Medulla oblongata (tissue), 1 donor: ENCODE measurements at regions not wholly inside any gene's neighbourhood (a gene's known extent, or its start where the extent isn't known, plus 50 kb on each side); places are given as distances from the start of the nearest gene placed in this dataset.

Experiments
- DNase-seq: peaks from one replicate; pipeline ENCODE4 v3.0.0-alpha.2; 2015; ENCODE audit errors: extremely low spot score

- no peak for DNase-seq
Observed at GRCh38 chr1:187306710-187307415, 478.1 kb downstream of the PLA2G4A start.

- DNase-seq: no peak
Observed at GRCh38 chr1:187310038-187310631, 481.4 kb downstream of the PLA2G4A start.

DNA sequence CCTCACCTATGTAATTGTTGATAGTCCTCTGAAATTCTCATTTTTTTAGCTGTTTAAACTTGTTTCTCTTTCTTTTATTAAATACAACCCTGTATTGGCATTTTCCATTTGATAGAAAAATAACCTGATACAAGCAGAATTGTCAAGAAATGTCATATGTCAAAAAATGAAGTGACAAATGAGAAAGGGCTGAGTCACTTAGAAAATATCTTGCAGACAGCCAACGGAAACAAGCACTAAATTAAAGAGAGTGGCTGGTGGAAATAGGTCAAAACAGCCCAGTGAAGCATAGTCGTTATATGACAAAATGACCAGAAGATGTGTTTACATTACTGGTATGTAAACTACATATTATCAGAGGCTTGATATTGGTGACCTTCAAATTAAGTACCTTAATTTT is 484.4 kb downstream of the PLA2G4A start:
- DNase-seq: no peak

- no peak for DNase-seq
Observed at GRCh38 chr1:187326557-187326956, 497.8 kb downstream of the PLA2G4A start.

DNA sequence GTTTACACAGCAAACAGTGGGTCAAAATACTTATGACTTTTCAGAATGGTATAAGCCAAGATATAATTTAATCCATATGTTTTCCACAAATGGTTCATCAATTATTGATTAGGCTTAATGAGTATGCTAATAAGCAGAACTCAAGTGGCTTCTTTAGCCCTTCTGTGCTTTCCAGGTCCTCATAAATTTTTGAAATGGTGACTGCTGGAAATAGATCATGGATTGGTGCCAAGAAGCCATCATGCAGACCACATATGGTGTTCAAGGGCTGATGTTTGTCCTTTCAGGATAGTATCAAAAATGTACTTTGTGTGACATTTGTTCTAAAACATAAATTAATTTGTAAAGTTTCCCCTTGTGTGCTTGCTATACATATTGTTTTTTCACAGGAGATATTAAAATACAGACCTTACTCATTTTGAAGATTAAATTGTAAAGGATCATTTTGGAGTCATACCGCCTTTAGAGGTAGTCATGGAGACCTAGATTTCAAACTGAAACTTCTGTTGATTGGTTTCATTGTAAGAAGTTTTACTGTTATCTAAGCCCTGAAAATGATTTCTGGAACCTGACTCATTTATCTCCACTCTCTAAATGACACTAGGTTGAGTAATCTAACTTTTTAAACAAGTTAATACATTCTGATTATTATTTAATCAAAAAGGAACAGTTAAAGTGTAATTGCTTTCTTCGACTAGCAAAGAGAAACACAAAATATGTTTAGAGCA is 507.9 kb downstream of the PLA2G4A start:
- DNase-seq: no peak

GRCh38 chr1:187338762-187339412 is 510.1 kb downstream of the PLA2G4A start:
- DNase-seq: no peak

- no peak for DNase-seq
Observed at GRCh38 chr1:187342495-187342894, 513.7 kb downstream of the PLA2G4A start.

DNA sequence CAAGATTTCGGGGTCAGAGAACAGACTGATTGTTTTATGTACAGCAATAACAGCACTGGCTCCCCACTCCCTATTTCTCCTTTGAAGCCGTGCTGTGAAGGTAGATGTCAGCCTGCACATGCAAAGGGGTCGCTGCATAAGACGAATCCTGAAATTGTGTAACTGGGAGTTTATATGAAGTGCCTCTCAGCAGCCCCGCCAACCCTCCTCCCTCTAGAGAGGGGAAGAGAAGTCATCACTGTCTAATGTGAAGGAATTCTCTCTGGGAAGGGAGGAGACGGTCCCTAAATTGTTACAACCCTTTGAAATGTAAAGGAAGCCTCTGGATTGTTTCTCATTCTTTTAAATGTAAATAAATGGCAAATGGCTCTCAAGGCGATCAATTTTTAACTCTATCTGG is 545.3 kb downstream of the PLA2G4A start:
- no peak for DNase-seq

DNA sequence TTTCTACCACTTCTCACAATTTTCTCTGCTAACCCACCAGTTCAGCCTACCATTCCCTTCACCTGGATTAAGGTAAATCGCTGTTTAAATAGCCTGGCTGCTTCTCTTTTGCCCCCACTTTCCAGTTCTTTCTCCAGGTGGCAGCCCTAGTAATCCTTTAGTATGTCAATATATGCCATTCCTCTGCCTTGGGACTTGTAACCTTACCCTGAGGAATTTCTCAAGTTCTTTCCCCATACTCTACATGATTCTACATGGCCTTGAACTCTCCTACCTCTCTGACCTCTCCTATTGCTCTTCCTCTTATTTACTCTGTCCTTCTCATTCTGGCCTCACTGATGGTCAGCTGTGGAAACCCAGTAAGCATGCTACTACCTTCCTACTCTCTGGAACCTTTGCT is 546.0 kb downstream of the PLA2G4A start:
- DNase-seq: no peak

DNA sequence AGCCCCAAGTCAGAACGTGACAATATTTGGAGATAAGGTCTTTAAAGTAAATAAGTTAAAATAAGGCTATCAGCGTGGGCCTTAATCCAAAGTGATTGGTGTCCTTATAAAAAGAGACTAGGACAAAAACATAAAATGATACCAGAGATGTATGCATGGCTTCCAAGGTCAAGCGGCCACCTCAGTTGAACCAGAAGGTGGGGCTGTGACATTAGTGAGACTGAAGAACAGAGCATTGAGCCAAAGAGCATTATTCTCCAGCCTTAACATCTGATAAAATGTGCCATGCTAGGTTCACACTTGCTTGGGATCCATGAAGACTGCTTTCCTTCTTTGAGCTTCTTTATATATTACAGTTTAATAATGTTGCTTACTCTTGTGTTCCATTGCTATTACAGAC is 554.6 kb downstream of the PLA2G4A start:
- DNase-seq: no peak

- DNase-seq: no peak
Observed at GRCh38 chr1:187384504-187384903, 555.8 kb downstream of the PLA2G4A start.

DNA sequence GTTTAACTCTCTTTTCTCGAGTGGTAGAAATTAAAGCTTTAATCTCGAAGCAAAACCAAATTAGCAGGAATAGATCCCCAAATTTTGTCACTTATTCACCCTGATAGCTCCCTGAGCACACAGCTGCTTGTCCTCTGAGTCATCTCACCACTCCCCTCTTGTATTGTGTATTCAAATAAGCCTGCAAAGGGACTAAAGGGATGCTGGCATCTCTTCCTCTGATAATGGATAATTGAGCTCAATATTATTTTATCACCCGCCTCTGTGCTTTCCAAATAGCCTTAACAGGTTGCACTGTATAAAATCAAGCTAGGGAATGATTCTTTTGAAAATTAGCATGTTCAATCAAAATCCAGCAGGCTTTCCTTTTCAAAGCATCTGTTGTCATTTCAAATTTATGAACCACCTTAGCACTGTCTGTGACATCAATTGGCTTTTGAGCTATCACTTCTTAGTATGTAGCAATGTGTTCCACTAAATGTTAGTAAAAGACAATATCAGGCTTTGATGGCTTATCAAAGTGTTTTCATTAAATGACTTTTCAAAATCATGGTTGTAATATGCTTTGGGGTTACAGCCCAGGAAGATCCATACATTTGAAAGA is 561.6 kb downstream of the PLA2G4A start:
- no peak for DNase-seq

GRCh38 chr1:187396226-187396625 is 567.5 kb downstream of the PLA2G4A start:
- DNase-seq: no peak

DNA sequence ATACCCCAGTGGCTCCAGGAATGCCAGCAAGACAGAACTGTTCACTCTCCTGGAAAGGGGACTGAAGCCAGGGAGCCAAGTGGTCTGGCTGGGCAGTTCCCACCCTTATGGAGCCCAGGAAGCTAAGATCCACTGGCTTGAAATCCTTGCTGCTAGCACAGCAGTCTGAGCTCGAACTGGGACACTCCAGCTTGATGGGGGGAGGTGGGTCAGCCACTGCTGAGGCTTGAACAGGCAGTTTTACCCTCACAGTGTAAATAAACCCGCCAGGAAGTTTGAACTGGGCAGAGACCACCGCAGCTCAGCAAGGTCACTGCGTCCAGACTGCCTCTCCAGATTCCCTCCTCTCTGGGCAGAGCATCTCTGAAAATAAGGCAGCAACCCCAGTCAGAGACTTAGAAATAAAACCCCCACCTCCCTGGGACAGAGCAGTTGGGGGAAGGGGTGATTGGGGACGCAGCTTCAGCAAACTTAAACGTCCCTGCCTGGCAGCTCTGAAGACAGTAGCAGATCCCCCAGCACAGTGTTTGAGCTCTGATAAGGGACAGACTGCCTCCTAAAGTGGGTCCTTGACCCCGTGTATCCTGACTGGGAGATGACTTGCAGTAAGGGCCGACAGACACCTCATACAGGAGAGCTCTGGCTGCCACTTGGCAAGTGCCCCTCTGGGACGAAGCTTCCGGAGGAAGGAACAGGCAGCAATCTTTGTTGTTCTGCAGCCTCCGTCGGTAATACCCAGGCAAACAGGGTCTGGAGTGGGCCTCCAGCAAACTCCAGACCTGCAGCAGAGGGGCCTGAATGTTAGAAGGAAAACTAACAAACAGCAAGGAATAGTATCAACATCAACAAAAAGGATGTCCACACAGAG is 568.4 kb downstream of the PLA2G4A start:
- no peak for DNase-seq

GRCh38 chr1:187408212-187409004 is 579.7 kb downstream of the PLA2G4A start:
- no peak for DNase-seq

DNA sequence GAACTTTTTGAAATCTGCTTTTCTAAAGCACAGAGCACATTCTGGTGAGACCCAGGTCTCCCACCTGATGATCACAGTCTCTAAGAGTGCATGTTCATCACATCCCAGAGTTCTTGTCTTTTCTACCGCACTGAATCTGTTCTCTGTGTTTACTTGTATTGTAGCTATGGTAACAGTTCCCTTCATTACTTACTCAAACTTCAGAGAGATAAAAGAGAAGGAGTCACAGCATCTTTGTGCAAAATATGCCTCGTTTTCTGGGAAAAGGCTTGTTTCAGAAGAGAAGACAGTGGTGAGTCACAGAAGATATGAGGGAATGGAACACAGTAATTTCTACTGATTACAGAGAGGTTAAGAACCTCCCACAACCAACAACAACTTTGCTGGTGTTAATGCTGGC is 580.6 kb downstream of the PLA2G4A start:
- DNase-seq: no peak

DNA sequence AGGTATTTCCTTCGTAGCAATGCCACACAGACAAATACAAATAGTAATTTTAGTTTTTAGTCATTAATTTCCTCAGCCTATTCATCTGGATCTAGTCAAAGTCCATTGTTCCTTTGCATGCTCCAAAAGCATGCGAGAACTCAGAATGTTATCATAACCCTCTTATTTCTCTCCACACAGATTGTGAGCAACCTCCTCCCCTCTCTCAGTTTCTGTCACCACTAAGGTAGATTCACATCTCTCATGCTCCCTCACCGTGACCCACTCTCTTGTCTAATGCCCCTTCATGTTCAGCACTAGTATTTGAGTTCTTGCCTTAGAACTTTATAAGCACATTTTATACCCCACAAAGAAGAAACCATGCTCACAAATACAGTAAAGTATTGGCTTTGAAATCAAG is 582.4 kb downstream of the PLA2G4A start:
- no peak for DNase-seq

GRCh38 chr1:187413405-187414169 is 584.8 kb downstream of the PLA2G4A start:
- DNase-seq: no peak

- DNase-seq: no peak
Observed at GRCh38 chr1:187415065-187415464, 586.3 kb downstream of the PLA2G4A start.

DNA sequence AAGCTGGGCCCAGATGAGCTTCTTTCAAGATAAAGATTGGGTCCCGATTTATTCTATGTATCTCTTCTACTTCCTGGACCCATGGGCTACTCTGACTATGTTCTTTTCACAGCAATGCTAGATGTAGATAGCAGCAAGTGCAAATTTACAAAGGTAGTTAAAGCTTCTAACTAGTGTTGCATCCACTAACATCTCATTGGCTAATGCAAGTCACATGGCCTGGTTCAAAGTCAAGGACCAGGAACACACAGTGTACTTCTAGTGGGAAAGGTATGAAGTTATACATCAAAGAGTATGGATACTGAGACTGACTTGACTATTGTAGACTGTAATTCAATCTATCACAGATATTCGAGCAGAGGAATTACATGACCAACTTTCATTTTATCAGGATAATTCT is 588.8 kb downstream of the PLA2G4A start:
- no peak for DNase-seq
